Endodermal cell (in vitro differentiated cells): ENCODE measurements at regions not wholly inside any gene's neighbourhood (a gene's known extent, or its start where the extent isn't known, plus 50 kb on each side); places are given as distances from the start of the nearest gene placed in this dataset.
"Not testable (repeated sequence)": the region's sequence is repeated elsewhere in the genome, so short reads cannot be mapped to it uniquely, and the experiment has no call there.

Experiments
- DNase-seq: peaks from one replicate; pipeline ENCODE4 v3.0.0-alpha.2; 2017
- H3K27ac ChIP-seq: 2 replicates; pipeline ENCODE4 v1.5.1; 2013; ENCODE audit warnings: mild to moderate bottlenecking, low read depth, low read length, moderate library complexity
- H3K27me3 ChIP-seq: 2 replicates; pipeline ENCODE4 v1.6.1; 2013; ENCODE audit warnings: mild to moderate bottlenecking, low read length, moderate library complexity; ENCODE audit not compliant: insufficient read depth, control insufficient read depth, poor library complexity, severe bottlenecking
- H3K36me3 ChIP-seq: 2 replicates; pipeline ENCODE4 v1.7.0; 2013; ENCODE audit warnings: mild to moderate bottlenecking, low read length, moderate library complexity; ENCODE audit not compliant: control insufficient read depth, insufficient read depth
- H3K4me1 ChIP-seq: one replicate; pipeline ENCODE4 v1.7.0; 2013; ENCODE audit warnings: low read length; ENCODE audit not compliant: control insufficient read depth, insufficient read depth
- H3K4me3 ChIP-seq: 2 replicates; pipeline ENCODE4 v1.5.1; 2013; ENCODE audit warnings: mild to moderate bottlenecking, low read length, moderate library complexity
- H3K9ac ChIP-seq: 2 replicates; pipeline ENCODE4 v1.6.1; 2013; ENCODE audit warnings: mild to moderate bottlenecking, low read length, moderate library complexity; ENCODE audit not compliant: poor library complexity, severe bottlenecking; ENCODE audit errors: extremely low read depth
- H3K9me3 ChIP-seq: 2 replicates; pipeline ENCODE4 v1.6.1; 2013; ENCODE audit warnings: mild to moderate bottlenecking, low read length, moderate library complexity; ENCODE audit not compliant: control insufficient read depth
- H3K27ac Mint-ChIP-seq: 2 replicates; pipeline ENCODE4 v1.8.0; 2020; ENCODE audit warnings: mixed read lengths
- H3K27me3 Mint-ChIP-seq: 2 replicates; pipeline ENCODE4 v1.8.0; 2021; ENCODE audit warnings: mild to moderate bottlenecking, mixed read lengths; ENCODE audit not compliant: insufficient read depth
- H3K36me3 Mint-ChIP-seq: 2 replicates; pipeline ENCODE4 v1.8.0; 2020; ENCODE audit warnings: low read depth, mixed read lengths
- H3K4me1 Mint-ChIP-seq: 2 replicates; pipeline ENCODE4 v1.8.0; 2020; ENCODE audit warnings: mixed read lengths
- H3K4me3 Mint-ChIP-seq: 2 replicates; pipeline ENCODE4 v1.8.0; 2020; ENCODE audit warnings: mild to moderate bottlenecking, moderate library complexity, mixed read lengths
- H3K9me3 Mint-ChIP-seq: 2 replicates; pipeline ENCODE4 v1.8.0; 2020; ENCODE audit warnings: mild to moderate bottlenecking, mixed read lengths
- WGBS, 2 experiments: methylation state at CpG; one replicate each; pipeline versions ENCODE4 v1.1.5 to v1.1.7; 2013; ENCODE audit warnings: missing lambda C conversion rate in 2 of 2, mixed read lengths in 1 of 2; ENCODE audit not compliant: insufficient coverage in 1 of 2, insufficient read length in 1 of 2; 5-methylcytosine and 5-hydroxymethylcytosine counted together
- TF ChIP-seq, protein P1 (sequence below): fragments of 200-600 bp; sonication (generic); conservative IDR thresholded peaks from 2 replicates; pipeline ENCODE4 v1.5.0; 2021; ENCODE audit warnings: antibody characterized with exemption, mild to moderate bottlenecking

DNA sequence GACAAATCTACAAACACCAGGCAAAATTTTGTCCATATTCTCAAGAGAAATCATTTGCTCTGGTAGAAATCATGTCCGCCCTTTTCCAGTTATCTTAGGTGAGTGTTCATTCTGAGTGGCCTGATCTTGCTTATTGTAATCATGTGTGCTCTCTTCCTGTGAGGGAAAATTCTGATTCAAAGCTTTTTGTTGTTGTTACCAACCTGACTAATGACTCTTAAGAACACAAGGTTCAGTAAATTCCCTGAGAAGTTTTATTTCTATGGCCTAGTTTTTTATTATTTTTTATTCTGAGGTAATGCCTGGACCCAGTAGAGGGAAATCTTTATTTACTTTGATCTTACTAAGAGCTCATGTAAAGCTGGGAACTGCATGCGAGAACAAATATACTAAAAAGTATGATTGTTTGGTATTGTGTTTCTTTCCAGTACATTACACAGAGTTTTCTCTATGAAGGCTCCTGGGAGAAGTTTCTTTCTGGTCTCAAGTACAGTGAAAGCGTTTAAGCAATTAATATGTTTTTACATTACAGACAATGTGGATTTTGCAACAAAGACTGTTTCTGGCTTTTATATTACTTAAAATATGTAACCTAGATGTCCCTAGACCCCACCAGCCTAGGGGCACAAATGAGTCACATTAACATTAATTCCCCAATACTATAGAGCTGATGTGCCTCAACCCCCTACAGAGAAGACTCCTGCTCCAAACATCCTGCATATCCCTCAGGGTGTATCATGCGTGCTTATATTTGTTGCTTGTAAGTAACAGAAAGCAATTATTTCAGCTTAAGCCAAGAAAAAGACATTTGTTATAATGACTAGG, 138.1 kb downstream of the TMEM167A start:
- peaks cover 6% of the 10 kb centered on the region for H3K36me3 Mint-ChIP-seq
- H3K27me3 ChIP-seq, result no peaks in the 10 kb centered on the region
- H3K27me3 Mint-ChIP-seq, result no peaks in the 10 kb centered on the region
- no peak for DNase-seq
- TF ChIP-seq, protein P1, sequence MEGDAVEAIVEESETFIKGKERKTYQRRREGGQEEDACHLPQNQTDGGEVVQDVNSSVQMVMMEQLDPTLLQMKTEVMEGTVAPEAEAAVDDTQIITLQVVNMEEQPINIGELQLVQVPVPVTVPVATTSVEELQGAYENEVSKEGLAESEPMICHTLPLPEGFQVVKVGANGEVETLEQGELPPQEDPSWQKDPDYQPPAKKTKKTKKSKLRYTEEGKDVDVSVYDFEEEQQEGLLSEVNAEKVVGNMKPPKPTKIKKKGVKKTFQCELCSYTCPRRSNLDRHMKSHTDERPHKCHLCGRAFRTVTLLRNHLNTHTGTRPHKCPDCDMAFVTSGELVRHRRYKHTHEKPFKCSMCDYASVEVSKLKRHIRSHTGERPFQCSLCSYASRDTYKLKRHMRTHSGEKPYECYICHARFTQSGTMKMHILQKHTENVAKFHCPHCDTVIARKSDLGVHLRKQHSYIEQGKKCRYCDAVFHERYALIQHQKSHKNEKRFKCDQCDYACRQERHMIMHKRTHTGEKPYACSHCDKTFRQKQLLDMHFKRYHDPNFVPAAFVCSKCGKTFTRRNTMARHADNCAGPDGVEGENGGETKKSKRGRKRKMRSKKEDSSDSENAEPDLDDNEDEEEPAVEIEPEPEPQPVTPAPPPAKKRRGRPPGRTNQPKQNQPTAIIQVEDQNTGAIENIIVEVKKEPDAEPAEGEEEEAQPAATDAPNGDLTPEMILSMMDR, result no peak
- WGBS, 2 experiments, result 50 to 83% methylated on average over 1 to 3 of the region's 4 CpGs
- H3K36me3 ChIP-seq, result no peaks in the 10 kb centered on the region
- no peak overlapping the region for H3K4me3 Mint-ChIP-seq
- H3K4me1 ChIP-seq, result no peaks in the 10 kb centered on the region
- H3K27ac ChIP-seq, result no peak overlapping the region
- H3K9me3 Mint-ChIP-seq, result peaks cover 18% of the 10 kb centered on the region
- peaks cover 5% of the 10 kb centered on the region for H3K9me3 ChIP-seq
- H3K27ac Mint-ChIP-seq, result no peak overlapping the region
- no peak overlapping the region for H3K4me3 ChIP-seq
- H3K4me1 Mint-ChIP-seq, result peaks cover 2% of the 10 kb centered on the region
- H3K9ac ChIP-seq, result no peak overlapping the region

DNA sequence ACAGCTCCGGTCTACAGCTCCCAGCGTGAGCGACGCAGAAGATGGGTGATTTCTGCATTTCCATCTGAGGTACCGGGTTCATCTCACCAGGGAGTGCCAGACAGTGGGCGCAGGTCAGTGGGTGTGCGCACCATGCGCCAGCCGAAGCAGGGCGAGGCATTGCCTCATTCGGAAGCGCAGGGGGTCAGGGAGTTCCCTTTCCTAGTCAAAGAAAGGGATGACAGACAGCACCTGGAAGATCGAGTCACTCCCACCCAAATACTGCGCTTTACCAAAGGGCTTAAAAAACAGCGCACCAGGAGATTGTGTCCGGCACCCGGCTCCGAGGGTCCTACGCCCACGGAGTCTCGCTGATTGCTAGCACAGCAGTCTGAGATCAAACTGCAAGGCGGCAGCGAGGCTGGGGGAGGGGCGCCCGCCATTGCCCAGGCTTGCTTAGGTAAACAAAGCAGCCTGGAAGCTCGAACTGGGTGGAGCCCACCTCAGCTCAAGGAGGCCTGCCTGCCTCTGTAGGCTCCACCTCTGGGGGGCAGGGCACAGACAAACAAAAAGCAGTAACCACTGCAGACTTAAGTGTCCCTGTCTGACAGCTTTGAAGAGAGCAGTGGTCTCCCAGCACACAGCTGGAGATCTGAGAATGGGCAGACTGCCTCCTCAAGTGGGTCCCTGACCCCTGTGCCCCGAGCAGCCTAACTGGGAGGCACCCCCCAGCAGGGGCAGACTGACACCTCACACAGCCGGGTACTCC, 144.5 kb downstream of the TMEM167A start:
- H3K4me3 Mint-ChIP-seq, H3K9me3 ChIP-seq, DNase-seq, H3K27me3 ChIP-seq, H3K27ac Mint-ChIP-seq, H3K4me1 Mint-ChIP-seq, H3K4me3 ChIP-seq, H3K4me1 ChIP-seq, H3K27me3 Mint-ChIP-seq, H3K36me3 ChIP-seq, H3K9ac ChIP-seq, H3K27ac ChIP-seq, H3K36me3 Mint-ChIP-seq: not testable (repeated sequence)
- H3K9me3 Mint-ChIP-seq, result peaks cover 14% of the 10 kb centered on the region
- WGBS, 2 experiments, result 74 to 83% methylated on average over 6 to 24 of the region's 28 CpGs

GRCh38 chr5:82931110-82931509, 146.1 kb downstream of the TMEM167A start:
- no peaks in the 10 kb centered on the region for H3K27me3 Mint-ChIP-seq
- Histone ChIP-seq H3K9me3 (no peaks in the 10 kb centered on the region), H3K27me3 (no peaks in the 10 kb centered on the region), H3K4me3 (no peak overlapping the region), H3K36me3 (no peaks in the 10 kb centered on the region), H3K27ac (no peak overlapping the region), H3K4me1 (no peaks in the 10 kb centered on the region), H3K9ac (no peak overlapping the region)
- H3K27ac Mint-ChIP-seq, result no peak overlapping the region
- no peak for DNase-seq
- H3K4me3 Mint-ChIP-seq, result no peak overlapping the region
- WGBS, 2 experiments, result 93% methylated on average over 3 of the region's 3 CpGs
- peaks cover 3% of the 10 kb centered on the region for H3K36me3 Mint-ChIP-seq
- H3K4me1 Mint-ChIP-seq, result no peaks in the 10 kb centered on the region
- TF ChIP-seq, protein P1, result no peak
- peaks cover 11% of the 10 kb centered on the region for H3K9me3 Mint-ChIP-seq
